ENCODE measurements at regions not wholly inside any gene's neighbourhood (a gene's known extent, or its start where the extent isn't known, plus 50 kb on each side); places are given as distances from the start of the nearest gene placed in this dataset.

- Histone ChIP-seq H3K27ac (no peak overlapping the region), H3K27me3 (replicated peaks; ENCODE audit: insufficient read depth) (no peaks in the 10 kb centered on the region), H4K20me1 (ENCODE audit: insufficient read depth) (no peaks in the 10 kb centered on the region), H3K9me3 (ENCODE audit: low read depth) (no peaks in the 10 kb centered on the region), H3K9ac (no peak overlapping the region), H3K36me3 (ENCODE audit: low read depth) (no peaks in the 10 kb centered on the region), H3F3A (ENCODE audit: insufficient read depth) (no peaks in the 10 kb centered on the region), H3K9me2 (ENCODE audit: insufficient read depth) (no peaks in the 10 kb centered on the region), H3K4me1 (ENCODE audit: insufficient read depth) (no peaks in the 10 kb centered on the region), H2AFZ (no peak overlapping the region), H3K4me2 (ENCODE audit: unreplicated experiment) (no peak overlapping the region), H3K4me3 (no peak overlapping the region), H3K79me2 (ENCODE audit: insufficient read depth) (no peaks in the 10 kb centered on the region)
- no peak for DNase-seq
- in situ Hi-C loops (cut with MboI), result no loop called here
- WGBS, 2 experiments (ENCODE audit: low coverage in 1 of 2, low lambda C conversion rate in 2 of 2, missing lambda C conversion rate in 2 of 2), result 33 to 40% methylated on average over 11 of the region's 11 CpGs
- TF ChIP-seq EZH2 (IDR thresholded peaks at IDR 0.05; ENCODE audit: insufficient read depth, poor library complexity, severe bottlenecking) (no peak), EZH2phosphoT487 (IDR thresholded peaks at IDR 0.05; ENCODE audit: insufficient read depth, low read depth) (no peak)
These were observed 75.4 kb upstream of the CCND2 start for GRCh38 chr12:4197922-4198763.

- no peak overlapping the region for H3K4me2 ChIP-seq (ENCODE audit: unreplicated experiment)
- no peaks in the 10 kb centered on the region for H3K36me3 ChIP-seq (ENCODE audit: low read depth)
- H3K9me2 ChIP-seq (ENCODE audit: insufficient read depth), result no peaks in the 10 kb centered on the region
- WGBS, 2 experiments (ENCODE audit: low coverage in 1 of 2, low lambda C conversion rate in 2 of 2, missing lambda C conversion rate in 2 of 2), result 26% methylated on average over 8 of the region's 8 CpGs
- in situ Hi-C loops (cut with MboI), result no loop called here
- no peak overlapping the region for H3K4me3 ChIP-seq
- DNase-seq, result no peak
- H3K9me3 ChIP-seq (ENCODE audit: low read depth), result no peaks in the 10 kb centered on the region
- H2AFZ ChIP-seq, result no peak overlapping the region
- no peaks in the 10 kb centered on the region for H3F3A ChIP-seq (ENCODE audit: insufficient read depth)
- H4K20me1 ChIP-seq (ENCODE audit: insufficient read depth), result no peaks in the 10 kb centered on the region
- H3K27ac ChIP-seq, result no peak overlapping the region
- no peaks in the 10 kb centered on the region for H3K27me3 ChIP-seq (replicated peaks; ENCODE audit: insufficient read depth)
- no peaks in the 10 kb centered on the region for H3K79me2 ChIP-seq (ENCODE audit: insufficient read depth)
- TF ChIP-seq EZH2 (IDR thresholded peaks at IDR 0.05; ENCODE audit: insufficient read depth, poor library complexity, severe bottlenecking) (no peak), EZH2phosphoT487 (IDR thresholded peaks at IDR 0.05; ENCODE audit: insufficient read depth, low read depth) (no peak)
- no peak overlapping the region for H3K9ac ChIP-seq
- no peaks in the 10 kb centered on the region for H3K4me1 ChIP-seq (ENCODE audit: insufficient read depth)
These were observed 76.6 kb upstream of the CCND2 start for GRCh38 chr12:4196805-4197420.

- TF ChIP-seq EZH2phosphoT487 (IDR thresholded peaks at IDR 0.05; ENCODE audit: insufficient read depth, low read depth), result no peak
- no peak for TF ChIP-seq EZH2 (IDR thresholded peaks at IDR 0.05; ENCODE audit: insufficient read depth, poor library complexity, severe bottlenecking)
- in situ Hi-C loops (cut with MboI), result no loop called here
- WGBS, 2 experiments (ENCODE audit: low coverage in 1 of 2, low lambda C conversion rate in 2 of 2, missing lambda C conversion rate in 2 of 2), result 39 to 45% methylated on average over 10 of the region's 10 CpGs
- Histone ChIP-seq H3K27me3 (replicated peaks; ENCODE audit: insufficient read depth) (0 out of 2 replicates have a peak, but pooled peaks cover 5% of the 10 kb centered on the region), H3K4me2 (ENCODE audit: unreplicated experiment) (no peak overlapping the region), H3K79me2 (ENCODE audit: insufficient read depth) (no peaks in the 10 kb centered on the region), H2AFZ (no peak overlapping the region), H3K9ac (no peak overlapping the region), H3F3A (ENCODE audit: insufficient read depth) (no peaks in the 10 kb centered on the region), H3K4me3 (no peak overlapping the region), H3K9me2 (ENCODE audit: insufficient read depth) (no peaks in the 10 kb centered on the region), H4K20me1 (ENCODE audit: insufficient read depth) (no peaks in the 10 kb centered on the region), H3K9me3 (ENCODE audit: low read depth) (no peaks in the 10 kb centered on the region), H3K27ac (no peak overlapping the region), H3K36me3 (ENCODE audit: low read depth) (no peaks in the 10 kb centered on the region), H3K4me1 (ENCODE audit: insufficient read depth) (no peaks in the 10 kb centered on the region)
- no peak for DNase-seq
These were observed 78.9 kb upstream of the CCND2 start for GRCh38 chr12:4194668-4195067.

- H3K4me1 ChIP-seq (ENCODE audit: insufficient read depth), result no peaks in the 10 kb centered on the region
- H3K4me3 ChIP-seq, result no peak overlapping the region
- no peak overlapping the region for H3K27ac ChIP-seq
- no peak for DNase-seq
- no peaks in the 10 kb centered on the region for H4K20me1 ChIP-seq (ENCODE audit: insufficient read depth)
- no peak overlapping the region for H2AFZ ChIP-seq
- 7 to 11% methylated on average over 8 of the region's 8 CpGs for WGBS, 2 experiments (ENCODE audit: low coverage in 1 of 2, low lambda C conversion rate in 2 of 2, missing lambda C conversion rate in 2 of 2)
- no peaks in the 10 kb centered on the region for H3F3A ChIP-seq (ENCODE audit: insufficient read depth)
- no peaks in the 10 kb centered on the region for H3K9me2 ChIP-seq (ENCODE audit: insufficient read depth)
- H3K9ac ChIP-seq, result no peak overlapping the region
- no peaks in the 10 kb centered on the region for H3K9me3 ChIP-seq (ENCODE audit: low read depth)
- H3K27me3 ChIP-seq (replicated peaks; ENCODE audit: insufficient read depth), result 0 out of 2 replicates have a peak, but pooled peaks cover 5% of the 10 kb centered on the region
- TF ChIP-seq EZH2 (IDR thresholded peaks at IDR 0.05; ENCODE audit: insufficient read depth, poor library complexity, severe bottlenecking) (no peak), EZH2phosphoT487 (IDR thresholded peaks at IDR 0.05; ENCODE audit: insufficient read depth, low read depth) (no peak)
- no peaks in the 10 kb centered on the region for H3K36me3 ChIP-seq (ENCODE audit: low read depth)
- no peaks in the 10 kb centered on the region for H3K79me2 ChIP-seq (ENCODE audit: insufficient read depth)
- H3K4me2 ChIP-seq (ENCODE audit: unreplicated experiment), result no peak overlapping the region
- in situ Hi-C loops (cut with MboI), result no loop called here
These were observed 79.7 kb upstream of the CCND2 start for GRCh38 chr12:4193821-4194220.
